Neural cell (in vitro differentiated cells): ENCODE measurements at regions not wholly inside any gene's neighbourhood (a gene's known extent, or its start where the extent isn't known, plus 50 kb on each side); places are given as distances from the start of the nearest gene placed in this dataset.

ENCODE experiments used
- H2AFZ ChIP-seq: fragments of 200-600, 300-800 bp; sonication (generic), shearing (Covaris generic); 2 replicates; pipeline ENCODE4 v1.6.0; 2014; ENCODE audit warnings: low read depth, mild to moderate bottlenecking, antibody characterized with exemption, low read length, moderate library complexity
- H3F3A ChIP-seq: fragments of 200-600 bp; shearing (Covaris generic); 2 replicates; pipeline ENCODE4 v1.6.1; 2016; ENCODE audit warnings: mild to moderate bottlenecking, moderate library complexity, mixed read lengths, antibody characterized with exemption, low read length; ENCODE audit not compliant: insufficient read depth, poor library complexity, severe bottlenecking
- H3K27ac ChIP-seq: fragments of 200-600, 300-800 bp; sonication (generic), shearing (Covaris generic); 2 replicates; pipeline ENCODE4 v1.5.1; 2014; ENCODE audit warnings: mild to moderate bottlenecking, low read length, moderate library complexity
- H3K27me3 ChIP-seq: fragments of 300-800, 200-600 bp; sonication (generic), shearing (Covaris generic); 2 replicates; pipeline ENCODE4 v1.6.0; 2014; ENCODE audit warnings: mild to moderate bottlenecking, low read depth, low read length, moderate library complexity; ENCODE audit not compliant: insufficient read depth
- H3K36me3 ChIP-seq: fragments of 300-800, 200-600 bp; sonication (generic), shearing (Covaris generic); 2 replicates; pipeline ENCODE4 v1.5.1; 2014; ENCODE audit warnings: mild to moderate bottlenecking, antibody characterized with exemption, low read length, moderate library complexity; ENCODE audit not compliant: insufficient read depth
- H3K4me2 ChIP-seq: fragments of 300-800, 200-600 bp; sonication (generic), shearing (Covaris generic); 2 replicates; pipeline ENCODE4 v1.6.0; 2014; ENCODE audit warnings: mild to moderate bottlenecking, low read length
- H3K4me3 ChIP-seq: fragments of 300-800, 200-600 bp; sonication (generic), shearing (Covaris generic); 2 replicates; pipeline ENCODE4 v1.5.1; 2014; ENCODE audit warnings: mild to moderate bottlenecking, low read length, moderate library complexity
- H3K79me2 ChIP-seq: fragments of 200-600 bp; shearing (Covaris generic); replicated peaks from 2 replicates; pipeline ENCODE4 v1.6.0; 2014; ENCODE audit warnings: mild to moderate bottlenecking, low read length, moderate library complexity; ENCODE audit not compliant: insufficient read depth
- H3K9ac ChIP-seq: fragments of 300-800, 200-600 bp; sonication (generic), shearing (Covaris generic); 2 replicates; pipeline ENCODE4 v1.6.1; 2016; ENCODE audit warnings: mild to moderate bottlenecking, low read length, mixed read lengths
- H3K9me2 ChIP-seq: fragments of 200-600 bp; shearing (Covaris generic); 2 replicates; pipeline ENCODE4 v1.6.1; 2016; ENCODE audit warnings: mild to moderate bottlenecking, low read length, mixed read lengths; ENCODE audit not compliant: insufficient read depth
- H3K9me3 ChIP-seq: fragments of 200-600, 300-800 bp; sonication (generic), shearing (Covaris generic); 2 replicates; pipeline ENCODE4 v1.6.1; 2016; ENCODE audit warnings: mild to moderate bottlenecking, mixed run types, low read length, moderate library complexity, mixed read lengths
- H4K20me1 ChIP-seq: fragments of 200-600 bp; shearing (Covaris generic); 2 replicates; pipeline ENCODE4 v1.6.1; 2016; ENCODE audit warnings: mild to moderate bottlenecking, mixed run types; ENCODE audit not compliant: insufficient read depth
- CTCF ChIP-seq: fragments of 450-650 bp; IDR thresholded peaks from 2 replicates; pipeline ENCODE4 v1.5.1; 2014; ENCODE audit warnings: antibody characterized with exemption, mild to moderate bottlenecking, moderate library complexity; ENCODE audit not compliant: poor library complexity, severe bottlenecking
- EP300 ChIP-seq: fragments of 450-650 bp; conservative IDR thresholded peaks from 2 replicates; pipeline ENCODE4 v1.6.1; 2014; ENCODE audit warnings: antibody characterized with exemption, mild to moderate bottlenecking, moderate library complexity; ENCODE audit not compliant: poor library complexity, severe bottlenecking
- EZH2 ChIP-seq: fragments of 200-600, 300-800 bp; shearing (Covaris generic), sonication (generic); IDR thresholded peaks from 2 replicates; pipeline ENCODE4 v1.6.1; 2014; ENCODE audit warnings: antibody characterized with exemption, low read length, borderline replicate concordance, mild to moderate bottlenecking; ENCODE audit not compliant: insufficient read depth, poor library complexity, severe bottlenecking
- MXI1 ChIP-seq: fragments of 450-650 bp; conservative IDR thresholded peaks from 2 replicates; pipeline ENCODE4 v1.6.1; 2014; ENCODE audit warnings: antibody characterized with exemption, mild to moderate bottlenecking; ENCODE audit not compliant: poor library complexity, severe bottlenecking
- POLR2AphosphoS5 ChIP-seq: IDR thresholded peaks from 2 replicates; pipeline ENCODE4 v1.6.1; 2012
- RAD21 ChIP-seq: fragments of 450-650 bp; conservative IDR thresholded peaks from 2 replicates; pipeline ENCODE4 v1.6.1; 2014; ENCODE audit warnings: antibody characterized with exemption, mild to moderate bottlenecking, moderate library complexity
- REST ChIP-seq: IDR thresholded peaks from 2 replicates; pipeline ENCODE4 v1.6.1; 2012; ENCODE audit warnings: borderline replicate concordance
- SMC3 ChIP-seq: fragments of 450-650 bp; conservative IDR thresholded peaks from 2 replicates; pipeline ENCODE4 v1.6.1; 2014; ENCODE audit warnings: antibody characterized with exemption, mild to moderate bottlenecking, moderate library complexity; ENCODE audit not compliant: poor library complexity
- TAF1 ChIP-seq: IDR thresholded peaks from 2 replicates; pipeline ENCODE4 v1.6.1; 2012; ENCODE audit warnings: low read depth

- Histone ChIP-seq H3F3A (no peaks in the 10 kb centered on the region), H3K36me3 (no peaks in the 10 kb centered on the region)
- no peak for TF ChIP-seq MXI1
- TF ChIP-seq REST, result no peak
- TF ChIP-seq EZH2, result no peak
- no peak for TF ChIP-seq TAF1
- TF ChIP-seq POLR2AphosphoS5, result no peak
- no peak for TF ChIP-seq RAD21
- no peak for TF ChIP-seq EP300
- no peak for TF ChIP-seq SMC3
- TF ChIP-seq CTCF, result no peak
Measured at GRCh38 chrX:121389976-121390714, 342.7 kb downstream of the GLUD2 start.

GRCh38 chrX:121405826-121406225, 358.4 kb downstream of the GLUD2 start:
- H3F3A ChIP-seq, result no peaks in the 10 kb centered on the region
- H3K79me2 ChIP-seq, result no peaks in the 10 kb centered on the region
- no peaks in the 10 kb centered on the region for H3K36me3 ChIP-seq
- H3K27me3 ChIP-seq, result no peaks in the 10 kb centered on the region
- TF ChIP-seq RAD21 (no peak), SMC3 (no peak), POLR2AphosphoS5 (no peak), MXI1 (no peak), CTCF (no peak)
- no peak overlapping the region for H3K9ac ChIP-seq
- no peaks in the 10 kb centered on the region for H3K9me2 ChIP-seq
- H3K27ac ChIP-seq, result no peak overlapping the region
- H4K20me1 ChIP-seq, result no peaks in the 10 kb centered on the region
- no peak overlapping the region for H2AFZ ChIP-seq
- no peaks in the 10 kb centered on the region for H3K9me3 ChIP-seq
- H3K4me2 ChIP-seq, result no peak overlapping the region
- H3K4me3 ChIP-seq, result no peak overlapping the region

More at GRCh38 chrX:121389976-121390714, 342.7 kb downstream of the GLUD2 start:
- Histone ChIP-seq H2AFZ (no peak overlapping the region), H3K9me3 (no peaks in the 10 kb centered on the region), H3K27me3 (no peaks in the 10 kb centered on the region), H3K4me3 (no peak overlapping the region), H4K20me1 (no peaks in the 10 kb centered on the region), H3K79me2 (no peaks in the 10 kb centered on the region), H3K9me2 (no peaks in the 10 kb centered on the region), H3K4me2 (no peak overlapping the region), H3K9ac (no peak overlapping the region), H3K27ac (no peak overlapping the region)
